Keratinocyte (primary cell): ENCODE measurements at regions not wholly inside any gene's neighbourhood (a gene's known extent, or its start where the extent isn't known, plus 50 kb on each side); places are given as distances from the start of the nearest gene placed in this dataset.

ENCODE experiments used
- DNase-seq: peaks from one replicate; pipeline ENCODE4 v3.0.0-alpha.2; 2011; ENCODE audit warnings: low read depth, missing footprints, low spot score
- FAIRE-seq: peaks from 2 replicates; lab custom pipeline; 2011; peaks lifted over from hg19 to GRCh38; lab: Jason Lieb, UNC
- H2AFZ ChIP-seq: 2 replicates; pipeline ENCODE4 v1.6.0; 2012; ENCODE audit warnings: low read length, control low read depth, inconsistent platforms; ENCODE audit not compliant: control insufficient read depth
- H3K27ac ChIP-seq: 2 replicates; pipeline ENCODE4 v1.5.1; 2011; ENCODE audit warnings: low read length; ENCODE audit not compliant: control insufficient read depth, insufficient read depth
- H3K27me3 ChIP-seq: 3 replicates; pipeline ENCODE4 v1.6.0; 2011; ENCODE audit warnings: low read length; ENCODE audit not compliant: control insufficient read depth, insufficient read depth; ENCODE audit errors: extremely low read depth
- H3K36me3 ChIP-seq, 2 experiments: 2 replicates in 1 of 2; 3 replicates in 1 of 2; pipeline ENCODE4 v1.5.1; 2011; ENCODE audit warnings: low read length in 2 of 2, mild to moderate bottlenecking in 1 of 2; ENCODE audit not compliant: control insufficient read depth in 2 of 2, insufficient read depth in 2 of 2; ENCODE audit errors: extremely low read depth in 1 of 2
- H3K4me1 ChIP-seq: 3 replicates; pipeline ENCODE4 v1.5.1; 2011; ENCODE audit warnings: low read length; ENCODE audit not compliant: control insufficient read depth, insufficient read depth; ENCODE audit errors: extremely low read depth
- H3K4me2 ChIP-seq: 3 replicates; pipeline ENCODE4 v1.6.0; 2011; ENCODE audit warnings: low read depth, low read length; ENCODE audit not compliant: control insufficient read depth, insufficient read depth; ENCODE audit errors: extremely low read depth
- H3K4me3 ChIP-seq, 3 experiments: fragments of 200-600 bp in 1 of 3; sonication (generic) in 1 of 3; 2 replicates in 2 of 3; 3 replicates in 1 of 3; pipeline ENCODE4 v1.5.1; 2011 to 2016; ENCODE audit warnings: low read length in 3 of 3, mild to moderate bottlenecking in 3 of 3, control low read depth in 2 of 3, inconsistent platforms in 1 of 3, low read depth in 1 of 3, mixed read lengths in 1 of 3, mixed run types in 1 of 3, moderate library complexity in 1 of 3; ENCODE audit not compliant: control insufficient read depth in 2 of 3, insufficient read depth in 2 of 3; ENCODE audit errors: extremely low read depth in 1 of 3
- H3K79me2 ChIP-seq: 2 replicates; pipeline ENCODE4 v1.6.0; 2012; ENCODE audit warnings: low read length; ENCODE audit not compliant: control insufficient read depth, insufficient read depth
- H3K9ac ChIP-seq: 3 replicates; pipeline ENCODE4 v1.6.0; 2011; ENCODE audit warnings: low read length; ENCODE audit not compliant: control insufficient read depth, insufficient read depth; ENCODE audit errors: extremely low read depth
- H3K9me1 ChIP-seq: 3 replicates; pipeline ENCODE4 v1.6.0; 2011; ENCODE audit warnings: low read length; ENCODE audit not compliant: control insufficient read depth, insufficient read depth; ENCODE audit errors: extremely low read depth
- H3K9me3 ChIP-seq: 2 replicates; pipeline ENCODE4 v1.5.1; 2012; ENCODE audit warnings: low read depth, low read length; ENCODE audit not compliant: control insufficient read depth
- H4K20me1 ChIP-seq: 3 replicates; pipeline ENCODE4 v1.6.0; 2011; ENCODE audit warnings: low read length; ENCODE audit not compliant: control insufficient read depth, insufficient read depth; ENCODE audit errors: extremely low read depth
- EZH2 ChIP-seq: IDR thresholded peaks from one replicate; pipeline ENCODE4 v1.6.1; 2012; ENCODE audit warnings: inconsistent platforms, mild to moderate bottlenecking, low read length, moderate library complexity
- dilution Hi-C: fragments of 300-500 bp; cut with MboI; formaldehyde crosslinking; loops from one replicate; pipeline ENCODE4 v1.7.0; 2020; ENCODE audit warnings: low sequenced_read_pairs; ENCODE audit not compliant: extremely low pct_ligation_motif_present
- TF ChIP-seq, protein P1 (sequence below), 3 experiments: IDR thresholded peaks in 1 of 3; conservative IDR thresholded peaks in 1 of 3; optimal IDR thresholded peaks in 1 of 3; 2 replicates in 2 of 3; 3 replicates in 1 of 3; pipeline versions ENCODE3 to v1.5.1; 2011; ENCODE audit warnings: low read length in 3 of 3, mild to moderate bottlenecking in 3 of 3, moderate library complexity in 2 of 3, control low read depth in 1 of 3, inconsistent platforms in 1 of 3; ENCODE audit not compliant: insufficient read depth in 2 of 3; ENCODE audit errors: extremely low read depth in 1 of 3

DNA sequence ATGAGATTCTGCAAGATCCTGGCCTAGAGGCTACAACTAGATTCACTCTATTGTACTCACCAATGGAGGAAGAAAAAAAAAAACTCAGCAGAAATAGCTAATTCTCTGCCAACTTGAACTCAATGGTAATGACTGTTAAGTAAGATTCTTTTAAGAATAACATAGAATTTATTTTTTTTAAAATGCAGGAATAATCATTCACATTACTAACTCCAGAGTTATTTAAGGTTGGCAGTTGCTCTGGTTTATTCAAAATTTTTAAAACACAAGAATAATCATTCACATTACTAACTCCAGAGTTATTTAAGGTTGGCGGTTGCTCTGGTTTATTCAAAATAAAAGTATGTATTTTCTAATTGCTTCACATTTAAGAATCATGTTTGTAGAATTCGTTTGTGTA is 1071.9 kb downstream of the IGSF11 start:
- no peak overlapping the region for H3K27ac ChIP-seq
- no peaks in the 10 kb centered on the region for H3K9me1 ChIP-seq
- DNase-seq (no peak), FAIRE-seq (no peak)
- H3K36me3 ChIP-seq, result no peaks in the 10 kb centered on the region
- H3K79me2 ChIP-seq, result no peaks in the 10 kb centered on the region
- no peak overlapping the region for H3K4me2 ChIP-seq
- no peaks in the 10 kb centered on the region for H4K20me1 ChIP-seq
- H3K9ac ChIP-seq, result no peak overlapping the region
- TF ChIP-seq, protein P1, sequence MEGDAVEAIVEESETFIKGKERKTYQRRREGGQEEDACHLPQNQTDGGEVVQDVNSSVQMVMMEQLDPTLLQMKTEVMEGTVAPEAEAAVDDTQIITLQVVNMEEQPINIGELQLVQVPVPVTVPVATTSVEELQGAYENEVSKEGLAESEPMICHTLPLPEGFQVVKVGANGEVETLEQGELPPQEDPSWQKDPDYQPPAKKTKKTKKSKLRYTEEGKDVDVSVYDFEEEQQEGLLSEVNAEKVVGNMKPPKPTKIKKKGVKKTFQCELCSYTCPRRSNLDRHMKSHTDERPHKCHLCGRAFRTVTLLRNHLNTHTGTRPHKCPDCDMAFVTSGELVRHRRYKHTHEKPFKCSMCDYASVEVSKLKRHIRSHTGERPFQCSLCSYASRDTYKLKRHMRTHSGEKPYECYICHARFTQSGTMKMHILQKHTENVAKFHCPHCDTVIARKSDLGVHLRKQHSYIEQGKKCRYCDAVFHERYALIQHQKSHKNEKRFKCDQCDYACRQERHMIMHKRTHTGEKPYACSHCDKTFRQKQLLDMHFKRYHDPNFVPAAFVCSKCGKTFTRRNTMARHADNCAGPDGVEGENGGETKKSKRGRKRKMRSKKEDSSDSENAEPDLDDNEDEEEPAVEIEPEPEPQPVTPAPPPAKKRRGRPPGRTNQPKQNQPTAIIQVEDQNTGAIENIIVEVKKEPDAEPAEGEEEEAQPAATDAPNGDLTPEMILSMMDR (optimal IDR thresholded peaks at IDR 0.05 in 1 of 3, IDR thresholded peaks at IDR 0.05 in 1 of 3, conservative IDR thresholded peaks at IDR 0.05 in 1 of 3; ENCODE audit: extremely low read depth in 1 of 3, insufficient read depth in 2 of 3, low read length in 3 of 3), result no peak
- no peak for TF ChIP-seq EZH2
- no peak overlapping the region for H2AFZ ChIP-seq
- dilution Hi-C loops, result no loop called here
- no peaks in the 10 kb centered on the region for H3K9me3 ChIP-seq
- H3K27me3 ChIP-seq, result no peaks in the 10 kb centered on the region
- no peaks in the 10 kb centered on the region for H3K4me1 ChIP-seq
- no peak overlapping the region for H3K4me3 ChIP-seq

DNA sequence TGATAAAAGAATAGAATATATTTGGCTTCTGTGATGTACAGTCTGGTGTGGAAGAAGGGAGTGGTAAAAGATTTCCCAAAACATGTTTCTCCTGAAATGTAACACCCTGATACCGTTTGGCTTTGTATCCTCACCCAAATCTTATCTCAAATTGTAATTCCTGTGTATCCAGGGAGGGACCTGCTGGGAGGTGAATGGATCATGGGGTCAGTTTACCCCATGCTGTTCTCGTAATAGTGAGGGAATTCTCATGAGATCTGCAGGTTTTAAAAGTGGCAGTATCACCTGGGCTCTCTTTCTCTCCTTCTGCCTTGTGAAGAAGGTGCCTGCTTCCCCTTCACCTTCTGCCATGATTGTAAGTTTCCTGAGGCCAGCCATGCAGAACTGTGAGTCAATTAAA is 1070.8 kb downstream of the IGSF11 start:
- no peak overlapping the region for H3K9ac ChIP-seq
- no peaks in the 10 kb centered on the region for H3K79me2 ChIP-seq
- H3K27ac ChIP-seq, result no peak overlapping the region
- DNase-seq (no peak), FAIRE-seq (no peak)
- H3K36me3 ChIP-seq, result no peaks in the 10 kb centered on the region
- no peaks in the 10 kb centered on the region for H3K4me1 ChIP-seq
- dilution Hi-C loops, result no loop called here
- no peak overlapping the region for H3K4me2 ChIP-seq
- no peaks in the 10 kb centered on the region for H3K9me1 ChIP-seq
- H2AFZ ChIP-seq, result no peak overlapping the region
- H3K9me3 ChIP-seq, result no peaks in the 10 kb centered on the region
- H3K4me3 ChIP-seq, result no peak overlapping the region
- TF ChIP-seq EZH2, result no peak
- TF ChIP-seq, protein P1 (optimal IDR thresholded peaks at IDR 0.05 in 1 of 3, IDR thresholded peaks at IDR 0.05 in 1 of 3, conservative IDR thresholded peaks at IDR 0.05 in 1 of 3; ENCODE audit: extremely low read depth in 1 of 3, insufficient read depth in 2 of 3, low read length in 3 of 3), result no peak
- no peaks in the 10 kb centered on the region for H4K20me1 ChIP-seq
- no peaks in the 10 kb centered on the region for H3K27me3 ChIP-seq
